GM18499 (cell line): ENCODE measurements at regions not wholly inside any gene's neighbourhood (a gene's known extent, or its start where the extent isn't known, plus 50 kb on each side); places are given as distances from the start of the nearest gene placed in this dataset.

Experiments used
- ATAC-seq: cut with Tn5 transposase; IDR thresholded peaks from one replicate; pipeline ENCODE4 v1.9.1; 2021; ENCODE audit warnings: moderate number of reproducible peaks; ENCODE audit not compliant: insufficient read depth, unreplicated experiment

GRCh38 chr2:217429981-217430500, 570.2 kb upstream of the TNP1 start:
- no peak for ATAC-seq

- no peak for ATAC-seq
Observed at GRCh38 chr2:217421834-217422233, 562.0 kb upstream of the TNP1 start.

DNA sequence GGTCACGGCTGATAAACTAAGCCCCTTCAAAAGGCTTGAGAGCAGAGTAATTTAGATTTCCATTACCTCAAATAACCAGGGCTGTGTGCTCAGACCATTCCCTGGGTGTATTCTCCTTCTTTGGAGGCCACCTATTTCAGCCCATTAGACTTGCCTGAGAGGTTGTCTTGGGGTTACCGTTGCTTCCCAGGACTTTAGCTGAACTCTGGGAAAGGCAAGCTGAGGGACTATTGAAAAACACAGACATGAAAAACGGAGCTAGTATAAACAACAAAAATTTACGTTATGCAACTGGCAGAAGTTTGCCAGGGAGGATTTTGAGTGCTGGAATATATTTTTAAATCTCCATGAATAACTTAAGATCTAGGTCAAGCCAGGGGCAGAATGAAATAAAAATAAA, 561.0 kb upstream of the TNP1 start:
- no peak for ATAC-seq

- no peak for ATAC-seq
Observed at GRCh38 chr2:217419055-217419671, 559.3 kb upstream of the TNP1 start.

- no peak for ATAC-seq
Observed at GRCh38 chr2:217418544-217418943, 558.7 kb upstream of the TNP1 start.

- no peak for ATAC-seq
Observed at GRCh38 chr2:217418090-217418489, 558.2 kb upstream of the TNP1 start.

DNA sequence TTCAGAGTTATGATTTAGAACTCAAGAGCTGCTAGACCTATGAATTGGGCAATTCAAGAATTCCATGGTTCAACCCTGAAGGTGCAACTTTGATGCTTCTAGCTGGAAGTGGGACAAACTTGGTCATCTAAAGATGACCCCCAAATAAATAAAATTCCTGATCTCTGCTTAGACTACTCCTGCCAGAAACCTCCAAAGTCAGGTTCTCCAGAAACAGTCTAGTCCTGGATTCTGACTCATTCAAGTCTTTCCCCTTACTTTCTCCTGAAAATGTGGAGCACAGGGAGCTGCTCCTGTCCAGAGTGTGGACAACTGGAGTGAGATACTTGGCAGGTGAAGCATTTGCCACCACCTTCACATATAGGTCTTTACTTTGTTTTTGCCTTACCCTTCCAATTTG, 557.7 kb upstream of the TNP1 start:
- no peak for ATAC-seq

DNA sequence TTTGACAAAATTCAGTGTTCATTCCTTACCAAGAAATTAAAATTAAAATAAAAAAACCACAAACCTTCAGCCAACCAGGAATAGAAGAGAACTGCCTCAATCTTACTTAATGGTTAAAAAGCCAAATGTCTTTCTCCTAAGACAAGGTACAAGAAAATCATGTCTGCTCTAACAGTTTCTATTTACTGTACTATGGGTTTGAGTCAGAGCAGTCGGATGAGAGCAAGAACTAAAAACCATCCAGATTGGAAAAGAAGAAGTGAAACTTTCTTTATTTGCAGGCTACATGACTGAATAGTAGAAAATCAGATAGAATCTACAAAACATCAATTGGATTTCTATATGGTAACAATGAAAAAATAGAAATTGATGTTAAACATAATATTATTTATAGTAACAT, 555.5 kb upstream of the TNP1 start:
- peak; percentile 91 for ATAC-seq

DNA sequence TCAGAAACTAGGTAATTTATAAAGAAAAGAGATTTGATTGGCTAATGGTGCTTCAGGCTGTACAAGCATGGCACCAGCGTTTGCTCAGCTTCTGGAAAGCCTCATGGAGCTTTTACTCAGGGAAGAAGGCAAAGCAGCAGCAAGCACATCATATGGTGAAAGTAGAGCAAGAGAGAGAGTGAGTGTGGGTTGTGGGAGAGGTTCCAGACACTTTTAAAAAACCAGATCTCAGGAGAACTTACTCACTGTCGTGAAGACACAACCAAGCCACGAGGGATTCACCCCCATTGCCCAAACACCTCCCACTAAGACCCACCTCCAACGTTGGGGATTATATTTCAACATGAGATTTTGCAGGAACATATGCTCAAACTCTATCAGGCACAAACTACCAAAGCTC, 554.6 kb upstream of the TNP1 start:
- no peak for ATAC-seq

DNA sequence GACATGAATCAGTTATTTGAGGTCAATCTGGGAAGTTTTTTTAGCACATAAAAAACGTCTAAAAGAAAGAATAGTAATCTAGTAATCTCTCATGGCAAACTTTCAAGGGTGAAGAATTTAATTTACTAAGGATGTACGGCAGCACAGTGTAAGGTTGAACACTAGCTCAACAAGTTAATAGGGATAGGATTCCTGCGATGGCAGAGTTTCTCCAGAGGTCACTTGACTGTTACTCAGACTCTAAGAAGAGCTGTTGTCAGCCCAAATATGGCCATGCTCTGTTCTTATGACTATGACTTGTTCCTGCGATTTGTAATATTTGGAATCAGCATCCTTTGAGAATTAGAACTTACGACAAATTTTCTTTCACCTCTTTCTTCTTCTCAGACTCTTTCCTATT, 553.3 kb upstream of the TNP1 start:
- no peak for ATAC-seq

GRCh38 chr2:217412721-217413120, 552.9 kb upstream of the TNP1 start:
- no peak for ATAC-seq

DNA sequence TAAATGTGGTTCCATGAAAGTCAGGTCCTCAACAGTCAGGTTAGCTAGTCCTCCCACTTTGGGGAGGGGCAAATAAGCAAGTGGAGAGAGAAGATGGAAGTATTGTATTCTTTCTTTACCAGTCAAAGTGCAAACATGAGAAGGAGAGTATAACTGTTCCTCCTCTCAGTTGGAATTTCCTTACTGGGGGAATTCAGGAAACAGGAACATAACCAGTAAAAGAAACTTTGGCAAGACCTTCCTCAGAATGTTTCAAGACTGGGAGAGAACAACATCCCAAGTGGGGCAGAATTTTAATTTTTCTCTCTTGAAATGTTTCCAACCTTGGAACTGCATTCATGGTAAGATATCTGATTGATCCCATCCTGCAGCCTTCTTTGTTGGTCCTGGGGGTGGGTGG, 552.4 kb upstream of the TNP1 start:
- no peak for ATAC-seq

GRCh38 chr2:217410681-217410960, 550.8 kb upstream of the TNP1 start:
- ATAC-seq: no peak

DNA sequence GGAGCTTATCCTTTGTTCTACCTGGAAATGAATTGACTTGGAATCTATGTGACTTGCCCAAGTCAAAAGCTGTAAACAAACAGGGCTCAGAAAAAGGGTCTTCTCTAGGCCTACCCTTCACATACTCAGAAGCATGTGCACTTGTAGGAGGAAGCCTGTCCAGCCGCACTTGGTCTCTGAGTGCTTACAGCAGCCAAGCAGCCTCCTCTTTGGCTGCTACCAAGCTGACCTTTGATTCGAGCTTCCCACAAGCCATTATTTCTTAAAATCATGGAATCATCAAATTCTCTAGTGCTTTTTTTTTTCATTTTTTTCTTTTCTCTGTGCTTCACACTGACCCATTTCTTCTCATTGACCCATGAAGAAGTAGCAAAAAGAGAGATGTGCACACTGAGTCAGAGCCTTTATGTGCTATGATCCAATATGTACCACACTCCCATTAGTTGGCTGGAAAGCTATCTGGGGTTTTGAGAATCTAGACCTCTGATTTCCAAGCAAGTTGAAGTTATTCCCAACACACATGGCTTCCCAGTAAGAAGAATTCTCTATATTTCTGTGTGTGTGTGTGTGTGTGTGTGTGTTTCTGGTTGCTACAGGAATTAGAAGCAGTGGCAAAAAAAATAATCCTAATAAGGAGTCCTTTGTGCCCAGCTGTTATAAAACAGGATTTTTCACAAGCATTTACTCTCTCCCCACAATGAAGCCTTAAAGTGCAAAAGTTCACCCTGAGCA, 550.3 kb upstream of the TNP1 start:
- ATAC-seq: no peak

DNA sequence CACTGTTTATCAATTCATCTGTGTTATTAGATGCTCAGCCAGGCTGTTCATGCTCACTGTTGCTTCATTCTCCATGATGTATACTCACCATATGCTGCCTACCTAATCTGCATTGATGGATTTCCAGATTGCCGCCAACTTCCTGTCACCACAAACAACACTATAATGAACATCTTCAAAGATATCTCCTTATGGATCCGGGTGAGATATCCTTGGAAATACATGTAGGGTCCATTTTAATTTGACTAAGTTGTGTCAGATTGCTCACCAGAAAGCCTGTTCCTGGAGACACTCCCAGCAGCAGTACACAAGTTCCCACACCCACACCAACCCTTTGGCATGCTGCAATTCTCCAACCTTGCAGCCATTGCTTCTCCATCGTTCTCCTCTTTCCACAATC, 547.5 kb upstream of the TNP1 start:
- no peak for ATAC-seq

GRCh38 chr2:217404236-217404760, 544.4 kb upstream of the TNP1 start:
- no peak for ATAC-seq

- no peak for ATAC-seq
Observed at GRCh38 chr2:217402761-217403383, 543.0 kb upstream of the TNP1 start.

- ATAC-seq: no peak
Observed at GRCh38 chr2:217402144-217402543, 542.3 kb upstream of the TNP1 start.

DNA sequence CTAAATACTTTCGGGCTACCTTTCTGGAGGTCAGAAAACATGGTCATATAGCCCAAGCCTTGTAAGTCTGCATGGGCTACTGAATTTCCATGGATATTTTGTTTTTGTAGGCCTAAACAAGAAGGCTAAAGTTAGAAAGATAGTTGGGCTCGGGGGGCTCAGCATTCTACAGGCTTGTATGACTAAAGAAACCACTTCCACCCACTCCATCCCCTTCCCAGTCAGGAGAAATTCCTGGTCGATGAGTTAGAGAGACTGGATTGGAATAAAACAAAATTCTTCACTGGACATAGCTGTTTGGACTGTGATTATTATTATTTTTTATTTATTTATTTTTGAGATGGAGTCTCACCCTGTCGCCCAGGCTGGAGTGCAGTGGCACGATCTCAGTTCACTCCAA, 539.4 kb upstream of the TNP1 start:
- ATAC-seq: no peak

- no peak for ATAC-seq
Observed at GRCh38 chr2:217398860-217399259, 539.0 kb upstream of the TNP1 start.

- ATAC-seq: no peak
Observed at GRCh38 chr2:217398101-217398500, 538.2 kb upstream of the TNP1 start.

GRCh38 chr2:217396586-217396985, 536.7 kb upstream of the TNP1 start:
- no peak for ATAC-seq
